ENCODE measurements at regions not wholly inside any gene's neighbourhood (a gene's known extent, or its start where the extent isn't known, plus 50 kb on each side); places are given as distances from the start of the nearest gene placed in this dataset.
"Not testable (repeated sequence)": the region's sequence is repeated elsewhere in the genome, so short reads cannot be mapped to it uniquely, and the experiment has no call there.

GRCh38 chr18:1539276-1539675, 634.6 kb downstream of the ADCYAP1 start:
- Histone ChIP-seq H3K36me3 (ENCODE audit: low read depth) (no peaks in the 10 kb centered on the region), H3K4me1 (ENCODE audit: low read depth) (no peaks in the 10 kb centered on the region), H3K9me3 (peaks cover 10% of the 10 kb centered on the region), H3K4me3 (no peak overlapping the region)
- intact Hi-C loops (cut with DNase I, micrococcal nuclease) = no loop called here
- no peak for DNase-seq
- TF ChIP-seq CTCF (IDR thresholded peaks at IDR 0.05) = no peak
- no peak for ATAC-seq

- TF ChIP-seq CTCF (IDR thresholded peaks at IDR 0.05) = no peak
- ATAC-seq (no peak), DNase-seq (no peak)
- no peak overlapping the region for H3K4me3 ChIP-seq
- no peaks in the 10 kb centered on the region for H3K4me1 ChIP-seq (ENCODE audit: low read depth)
- intact Hi-C loops (cut with DNase I, micrococcal nuclease) = no loop called here
- no peaks in the 10 kb centered on the region for H3K36me3 ChIP-seq (ENCODE audit: low read depth)
- peaks cover 18% of the 10 kb centered on the region for H3K9me3 ChIP-seq
Measured at GRCh38 chr18:1541478-1541877, 636.8 kb downstream of the ADCYAP1 start.

- Histone ChIP-seq H3K4me3 (no peak overlapping the region), H3K9me3 (peaks cover 18% of the 10 kb centered on the region), H3K36me3 (ENCODE audit: low read depth) (no peaks in the 10 kb centered on the region), H3K4me1 (ENCODE audit: low read depth) (no peaks in the 10 kb centered on the region)
- intact Hi-C loops (cut with DNase I, micrococcal nuclease) = no loop called here
- TF ChIP-seq CTCF (IDR thresholded peaks at IDR 0.05) = no peak
- no peak for ATAC-seq
- DNase-seq = no peak
Measured at GRCh38 chr18:1542230-1542774, 637.6 kb downstream of the ADCYAP1 start.

GRCh38 chr18:1544016-1544415, 639.3 kb downstream of the ADCYAP1 start:
- no peak for TF ChIP-seq CTCF (IDR thresholded peaks at IDR 0.05)
- ATAC-seq (no peak), DNase-seq (no peak)
- intact Hi-C loops (cut with DNase I, micrococcal nuclease) = no loop called here
- H3K9me3 ChIP-seq = peaks cover 25% of the 10 kb centered on the region
- no peaks in the 10 kb centered on the region for H3K4me1 ChIP-seq (ENCODE audit: low read depth)
- no peaks in the 10 kb centered on the region for H3K36me3 ChIP-seq (ENCODE audit: low read depth)
- H3K4me3 ChIP-seq = no peak overlapping the region

- intact Hi-C loops (cut with DNase I, micrococcal nuclease) = not testable (repeated sequence)
Measured at GRCh38 chr18:1557711-1558110, 653.0 kb downstream of the ADCYAP1 start.

GRCh38 chr18:1559563-1559962, 654.9 kb downstream of the ADCYAP1 start:
- no peak for TF ChIP-seq CTCF (IDR thresholded peaks at IDR 0.05)
- intact Hi-C loops (cut with DNase I, micrococcal nuclease) = no loop called here
- DNase-seq (no peak), ATAC-seq (no peak)
- Histone ChIP-seq H3K4me1 (ENCODE audit: low read depth) (no peaks in the 10 kb centered on the region), H3K36me3 (ENCODE audit: low read depth) (no peaks in the 10 kb centered on the region), H3K4me3 (no peak overlapping the region), H3K9me3 (peaks cover 6% of the 10 kb centered on the region)

More at GRCh38 chr18:1557711-1558110, 653.0 kb downstream of the ADCYAP1 start:
- DNase-seq; H3K36me3 ChIP-seq (ENCODE audit: low read depth); H3K4me1 ChIP-seq (ENCODE audit: low read depth); H3K4me3 ChIP-seq; ATAC-seq: not testable (repeated sequence)
- H3K9me3 ChIP-seq = peaks cover 11% of the 10 kb centered on the region

Measured in mucosa of descending colon (tissue), 3 donors.